ENCODE measurements at regions not wholly inside any gene's neighbourhood (a gene's known extent, or its start where the extent isn't known, plus 50 kb on each side); places are given as distances from the start of the nearest gene placed in this dataset.

- no peak for TF ChIP-seq POU5F1 (IDR thresholded peaks at IDR 0.05; ENCODE audit: low read depth, low read length)
- no peak for TF ChIP-seq JUN (IDR thresholded peaks at IDR 0.05; ENCODE audit: low read depth, low read length)
- TF ChIP-seq SP4 (IDR thresholded peaks at IDR 0.05; ENCODE audit: low read length) = no peak
Measured at GRCh38 chr2:59389240-59389639, 1148.1 kb upstream of the FANCL start (continued).
